ENCODE measurements at regions not wholly inside any gene's neighbourhood (a gene's known extent, or its start where the extent isn't known, plus 50 kb on each side); places are given as distances from the start of the nearest gene placed in this dataset.

DNA sequence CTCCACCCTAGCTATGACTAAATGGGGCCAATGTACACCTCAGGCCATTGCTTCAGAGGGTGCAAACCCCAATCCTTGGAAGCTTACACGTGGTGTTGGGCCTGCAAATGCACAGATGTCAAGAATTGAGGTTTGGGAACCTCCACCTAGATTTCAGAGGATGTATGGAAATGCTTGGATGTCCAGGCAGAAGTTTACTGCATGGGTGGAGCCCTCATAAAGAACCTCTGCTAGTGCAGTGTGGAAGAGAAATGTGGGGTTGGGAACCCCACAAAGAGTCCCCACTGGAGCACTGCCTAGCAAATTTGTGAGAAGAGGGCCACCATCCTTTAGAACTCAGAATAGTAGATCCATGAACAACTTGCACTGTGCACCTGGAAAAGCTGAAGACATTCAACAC, 284.1 kb downstream of the ANTXR2 start:
- TF ChIP-seq POLR2AphosphoS5 (IDR thresholded peaks at IDR 0.05; ENCODE audit: low read depth, low read length): no peak
- no peak for TF ChIP-seq POLR2A (IDR thresholded peaks at IDR 0.05; ENCODE audit: low read depth, low read length)
- no peak for TF ChIP-seq TAF1 (IDR thresholded peaks at IDR 0.05; ENCODE audit: low read depth, low read length)
- no peak for TF ChIP-seq PAX5 (IDR thresholded peaks at IDR 0.05; ENCODE audit: insufficient read depth, low read length, severe bottlenecking)
